Astrocyte (in vitro differentiated cells and primary cell): ENCODE measurements at regions not wholly inside any gene's neighbourhood (a gene's known extent, or its start where the extent isn't known, plus 50 kb on each side); places are given as distances from the start of the nearest gene placed in this dataset.
"Not testable (repeated sequence)": the region's sequence is repeated elsewhere in the genome, so short reads cannot be mapped to it uniquely, and the experiment has no call there.

Source experiments
- EZH2 ChIP-seq: IDR thresholded peaks from 2 replicates; pipeline ENCODE4 v1.6.1; 2012; ENCODE audit warnings: mild to moderate bottlenecking, low read length, inconsistent platforms; ENCODE audit not compliant: insufficient read depth
- TF ChIP-seq, protein P1 (sequence below): IDR thresholded peaks from 2 replicates; pipeline ENCODE4 v1.5.1; 2011; ENCODE audit warnings: low read depth, mild to moderate bottlenecking, inconsistent platforms, low read length, moderate library complexity; ENCODE audit not compliant: insufficient read depth

DNA sequence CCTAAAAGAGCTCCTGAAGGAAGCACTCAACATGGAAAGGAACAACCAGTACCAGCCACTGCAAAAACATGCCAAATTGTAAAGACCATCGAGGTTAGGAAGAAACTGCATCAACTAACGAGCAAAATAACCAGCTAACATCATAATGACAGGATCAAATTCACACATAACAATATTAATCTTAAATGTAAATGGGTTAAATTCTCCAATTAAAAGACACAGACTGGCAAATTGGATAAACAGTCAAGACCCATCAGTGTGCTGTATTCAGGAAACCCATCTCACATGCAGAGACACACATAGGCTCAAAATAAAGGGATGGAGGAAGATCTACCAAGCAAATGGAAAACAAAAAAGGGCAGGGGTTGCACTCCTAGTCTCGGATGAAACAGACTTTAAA, 191.6 kb upstream of the MGAT5 start:
- TF ChIP-seq, protein P1, sequence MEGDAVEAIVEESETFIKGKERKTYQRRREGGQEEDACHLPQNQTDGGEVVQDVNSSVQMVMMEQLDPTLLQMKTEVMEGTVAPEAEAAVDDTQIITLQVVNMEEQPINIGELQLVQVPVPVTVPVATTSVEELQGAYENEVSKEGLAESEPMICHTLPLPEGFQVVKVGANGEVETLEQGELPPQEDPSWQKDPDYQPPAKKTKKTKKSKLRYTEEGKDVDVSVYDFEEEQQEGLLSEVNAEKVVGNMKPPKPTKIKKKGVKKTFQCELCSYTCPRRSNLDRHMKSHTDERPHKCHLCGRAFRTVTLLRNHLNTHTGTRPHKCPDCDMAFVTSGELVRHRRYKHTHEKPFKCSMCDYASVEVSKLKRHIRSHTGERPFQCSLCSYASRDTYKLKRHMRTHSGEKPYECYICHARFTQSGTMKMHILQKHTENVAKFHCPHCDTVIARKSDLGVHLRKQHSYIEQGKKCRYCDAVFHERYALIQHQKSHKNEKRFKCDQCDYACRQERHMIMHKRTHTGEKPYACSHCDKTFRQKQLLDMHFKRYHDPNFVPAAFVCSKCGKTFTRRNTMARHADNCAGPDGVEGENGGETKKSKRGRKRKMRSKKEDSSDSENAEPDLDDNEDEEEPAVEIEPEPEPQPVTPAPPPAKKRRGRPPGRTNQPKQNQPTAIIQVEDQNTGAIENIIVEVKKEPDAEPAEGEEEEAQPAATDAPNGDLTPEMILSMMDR: not testable (repeated sequence)
- not testable (repeated sequence) for TF ChIP-seq EZH2
